K562 (cell line): ENCODE measurements at regions not wholly inside any gene's neighbourhood (a gene's known extent, or its start where the extent isn't known, plus 50 kb on each side); places are given as distances from the start of the nearest gene placed in this dataset.
A peak's percentile ranks its signal among the peaks of the same experiment; 100 is the strongest.

Experiments
- ATF1 ChIP-seq, 2 experiments: fragments of 450-650 bp in 1 of 2; IDR thresholded peaks; 2 replicates each; pipeline ENCODE4 v1.6.1; 2016; ENCODE audit warnings: missing compliant biosample characterization in 1 of 2, missing genetic modification characterization in 1 of 2
- CBX5 ChIP-seq: IDR thresholded peaks from 2 replicates; pipeline ENCODE4 v1.6.1; 2014; ENCODE audit warnings: low read depth, borderline replicate concordance
- CSDE1 ChIP-seq, 2 experiments: fragments of 450-650 bp; IDR thresholded peaks; 2 replicates each; pipeline ENCODE4 v1.6.1; 2016; ENCODE audit warnings: mild to moderate bottlenecking in 1 of 2
- GTF2B ChIP-seq: IDR thresholded peaks from 2 replicates; pipeline ENCODE4 v1.6.1; 2011; ENCODE audit not compliant: insufficient read length; ENCODE audit errors: extremely low read depth
- JUND ChIP-seq, 2 experiments: IDR thresholded peaks; 2 replicates in 1 of 2; 3 replicates in 1 of 2; pipeline ENCODE4 v1.6.1; 2011; ENCODE audit warnings: borderline replicate concordance in 2 of 2, low read depth in 2 of 2, low read length in 2 of 2, improper control_type of control experiment in 1 of 2, missing biosample characterization in 1 of 2, missing genetic modification characterization in 1 of 2, missing genetic modification reagents in 1 of 2
- KAT8 ChIP-seq: fragments of 450-650 bp; IDR thresholded peaks from 2 replicates; pipeline ENCODE4 v1.6.1; 2016; ENCODE audit warnings: low read depth, mild to moderate bottlenecking
- KDM2B ChIP-seq: fragments of 250-450 bp; sonication (Bioruptor Pico); IDR thresholded peaks from 2 replicates; pipeline ENCODE4 v1.8.0; 2021; ENCODE audit warnings: mild to moderate bottlenecking, moderate library complexity
- PHF8 ChIP-seq: fragments of 200-600 bp; sonication (generic); IDR thresholded peaks from 2 replicates; pipeline ENCODE4 v1.6.1; 2012; ENCODE audit warnings: mixed run types, mild to moderate bottlenecking, inconsistent platforms, low read length, moderate library complexity, borderline replicate concordance
- PTRF ChIP-seq: fragments of 450-650 bp; IDR thresholded peaks from 2 replicates; pipeline ENCODE4 v1.6.1; 2016; ENCODE audit warnings: mild to moderate bottlenecking, missing genetic modification characterization, missing compliant biosample characterization
- RAD51 ChIP-seq: fragments of 450-650 bp; IDR thresholded peaks from 2 replicates; pipeline ENCODE4 v1.7.1; 2016; ENCODE audit warnings: low read depth, mild to moderate bottlenecking, borderline replicate concordance
- RBM15 ChIP-seq: fragments of 200-400 bp; formaldehyde crosslinking; IDR thresholded peaks from 2 replicates; pipeline ENCODE4 v1.6.1; 2018; ENCODE audit warnings: mild to moderate bottlenecking, low read length, moderate library complexity; ENCODE audit not compliant: insufficient read depth
- TBL1XR1 ChIP-seq, 2 experiments: IDR thresholded peaks; 2 replicates each; pipeline ENCODE4 v1.6.1; 2012; ENCODE audit warnings: improper control_type of control experiment in 2 of 2, low read length in 2 of 2, mild to moderate bottlenecking in 1 of 2
- TGIF2 ChIP-seq: sonication (generic); formaldehyde crosslinking; IDR thresholded peaks from 2 replicates; pipeline ENCODE4 v1.8.1; 2022; ENCODE audit warnings: mild to moderate bottlenecking, missing genetic modification reagents, moderate library complexity
- TRIM24 ChIP-seq, 2 experiments: fragments of 450-650 bp; IDR thresholded peaks; 2 replicates each; pipeline ENCODE4 v1.6.1; 2016
- U2AF2 ChIP-seq: fragments of 200-400 bp; formaldehyde crosslinking; optimal IDR thresholded peaks from 2 replicates; pipeline ENCODE3; 2017; ENCODE audit warnings: low read depth, mild to moderate bottlenecking, low read length
- ZBTB33 ChIP-seq: sonication (generic); formaldehyde crosslinking; IDR thresholded peaks from 2 replicates; pipeline ENCODE4 v1.8.1; 2023; ENCODE audit warnings: mild to moderate bottlenecking, missing genetic modification reagents
- ZNF12 ChIP-seq: sonication (generic); formaldehyde crosslinking; IDR thresholded peaks from 2 replicates; pipeline ENCODE4 v1.4.0; 2020; ENCODE audit warnings: mild to moderate bottlenecking, missing genetic modification reagents
- ZNF263 ChIP-seq: sonication (generic); formaldehyde crosslinking; IDR thresholded peaks from 2 replicates; pipeline ENCODE4 v1.8.0; 2022; ENCODE audit warnings: mild to moderate bottlenecking, missing genetic modification reagents, borderline replicate concordance
- TF ChIP-seq, protein P1 (sequence below): sonication (generic); formaldehyde crosslinking; IDR thresholded peaks from 2 replicates; pipeline ENCODE4 v1.8.0; 2022; ENCODE audit warnings: mild to moderate bottlenecking, missing genetic modification reagents
- TF ChIP-seq, protein P2 (sequence below): sonication (generic); formaldehyde crosslinking; IDR thresholded peaks from 2 replicates; pipeline ENCODE4 v1.8.1; 2023; ENCODE audit warnings: mild to moderate bottlenecking, missing genetic modification reagents

- TF ChIP-seq JUND (IDR thresholded peaks at IDR 0.05; ENCODE audit: borderline replicate concordance, low read depth, low read length) (peak; percentile 82; the same call in 1 of the 2 replicates), JUND (tag; IDR thresholded peaks at IDR 0.05; ENCODE audit: borderline replicate concordance, low read depth, low read length) (peak; percentile 84; the same call in 2 of the 3 replicates), CSDE1 (IDR thresholded peaks at IDR 0.05) (no peak), CBX5 (no peak), ATF1 (CRISPR knock-in tag; IDR thresholded peaks at IDR 0.05) (no peak), ATF1 (tag; IDR thresholded peaks at IDR 0.05) (peak; percentile 70), ZBTB33 (no peak), TBL1XR1 (IDR thresholded peaks at IDR 0.05; ENCODE audit: low read length in 2 of 2) (peak in 1 of 2 experiments; percentile 44; a peak in 1 of 4 replicates), TGIF2 (CRISPR knock-in tag) (no peak), GTF2B (no peak), PTRF (tag) (no peak), KAT8 (no peak), ZNF263 (no peak), RAD51 (0 out of 2 replicates have a peak, but pooled peaks have one; percentile 8), KDM2B (no peak), U2AF2 (no peak), PHF8 (no peak), RBM15 (no peak), TRIM24 (IDR thresholded peaks at IDR 0.05) (peak in 1 of 2 experiments; percentile 79; a peak in 2 of 4 replicates), ZNF12 (CRISPR knock-in tag) (no peak)
- TF ChIP-seq, protein P1, sequence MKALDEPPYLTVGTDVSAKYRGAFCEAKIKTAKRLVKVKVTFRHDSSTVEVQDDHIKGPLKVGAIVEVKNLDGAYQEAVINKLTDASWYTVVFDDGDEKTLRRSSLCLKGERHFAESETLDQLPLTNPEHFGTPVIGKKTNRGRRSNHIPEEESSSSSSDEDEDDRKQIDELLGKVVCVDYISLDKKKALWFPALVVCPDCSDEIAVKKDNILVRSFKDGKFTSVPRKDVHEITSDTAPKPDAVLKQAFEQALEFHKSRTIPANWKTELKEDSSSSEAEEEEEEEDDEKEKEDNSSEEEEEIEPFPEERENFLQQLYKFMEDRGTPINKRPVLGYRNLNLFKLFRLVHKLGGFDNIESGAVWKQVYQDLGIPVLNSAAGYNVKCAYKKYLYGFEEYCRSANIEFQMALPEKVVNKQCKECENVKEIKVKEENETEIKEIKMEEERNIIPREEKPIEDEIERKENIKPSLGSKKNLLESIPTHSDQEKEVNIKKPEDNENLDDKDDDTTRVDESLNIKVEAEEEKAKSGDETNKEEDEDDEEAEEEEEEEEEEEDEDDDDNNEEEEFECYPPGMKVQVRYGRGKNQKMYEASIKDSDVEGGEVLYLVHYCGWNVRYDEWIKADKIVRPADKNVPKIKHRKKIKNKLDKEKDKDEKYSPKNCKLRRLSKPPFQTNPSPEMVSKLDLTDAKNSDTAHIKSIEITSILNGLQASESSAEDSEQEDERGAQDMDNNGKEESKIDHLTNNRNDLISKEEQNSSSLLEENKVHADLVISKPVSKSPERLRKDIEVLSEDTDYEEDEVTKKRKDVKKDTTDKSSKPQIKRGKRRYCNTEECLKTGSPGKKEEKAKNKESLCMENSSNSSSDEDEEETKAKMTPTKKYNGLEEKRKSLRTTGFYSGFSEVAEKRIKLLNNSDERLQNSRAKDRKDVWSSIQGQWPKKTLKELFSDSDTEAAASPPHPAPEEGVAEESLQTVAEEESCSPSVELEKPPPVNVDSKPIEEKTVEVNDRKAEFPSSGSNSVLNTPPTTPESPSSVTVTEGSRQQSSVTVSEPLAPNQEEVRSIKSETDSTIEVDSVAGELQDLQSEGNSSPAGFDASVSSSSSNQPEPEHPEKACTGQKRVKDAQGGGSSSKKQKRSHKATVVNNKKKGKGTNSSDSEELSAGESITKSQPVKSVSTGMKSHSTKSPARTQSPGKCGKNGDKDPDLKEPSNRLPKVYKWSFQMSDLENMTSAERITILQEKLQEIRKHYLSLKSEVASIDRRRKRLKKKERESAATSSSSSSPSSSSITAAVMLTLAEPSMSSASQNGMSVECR (CRISPR knock-in tag): no peak
- TF ChIP-seq, protein P2, sequence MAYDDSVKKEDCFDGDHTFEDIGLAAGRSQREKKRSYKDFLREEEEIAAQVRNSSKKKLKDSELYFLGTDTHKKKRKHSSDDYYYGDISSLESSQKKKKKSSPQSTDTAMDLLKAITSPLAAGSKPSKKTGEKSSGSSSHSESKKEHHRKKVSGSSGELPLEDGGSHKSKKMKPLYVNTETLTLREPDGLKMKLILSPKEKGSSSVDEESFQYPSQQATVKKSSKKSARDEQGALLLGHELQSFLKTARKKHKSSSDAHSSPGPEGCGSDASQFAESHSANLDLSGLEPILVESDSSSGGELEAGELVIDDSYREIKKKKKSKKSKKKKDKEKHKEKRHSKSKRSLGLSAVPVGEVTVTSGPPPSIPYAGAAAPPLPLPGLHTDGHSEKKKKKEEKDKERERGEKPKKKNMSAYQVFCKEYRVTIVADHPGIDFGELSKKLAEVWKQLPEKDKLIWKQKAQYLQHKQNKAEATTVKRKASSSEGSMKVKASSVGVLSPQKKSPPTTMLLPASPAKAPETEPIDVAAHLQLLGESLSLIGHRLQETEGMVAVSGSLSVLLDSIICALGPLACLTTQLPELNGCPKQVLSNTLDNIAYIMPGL (CRISPR knock-in tag): no peak
These were observed 127.3 kb downstream of the RAP2B start (continued) for GRCh38 chr3:153289334-153289808.
